A673 (cell line): ENCODE measurements at regions not wholly inside any gene's neighbourhood (a gene's known extent, or its start where the extent isn't known, plus 50 kb on each side); places are given as distances from the start of the nearest gene placed in this dataset.

Experiments
- EZH2 ChIP-seq: fragments of 200-600 bp; sonication (generic); IDR thresholded peaks from 2 replicates; pipeline ENCODE4 v1.6.1; 2017; ENCODE audit warnings: borderline replicate concordance, low read depth, mild to moderate bottlenecking, mixed read lengths, antibody characterized with exemption, low read length; ENCODE audit not compliant: poor library complexity, severe bottlenecking
- TF ChIP-seq, protein P1 (sequence below): fragments of 300-800, 200-600 bp; sonication (generic); conservative IDR thresholded peaks from 2 replicates; pipeline ENCODE4 v1.5.1; 2017; ENCODE audit warnings: low read depth, mild to moderate bottlenecking, antibody characterized with exemption, low read length, moderate library complexity, mixed read lengths

DNA sequence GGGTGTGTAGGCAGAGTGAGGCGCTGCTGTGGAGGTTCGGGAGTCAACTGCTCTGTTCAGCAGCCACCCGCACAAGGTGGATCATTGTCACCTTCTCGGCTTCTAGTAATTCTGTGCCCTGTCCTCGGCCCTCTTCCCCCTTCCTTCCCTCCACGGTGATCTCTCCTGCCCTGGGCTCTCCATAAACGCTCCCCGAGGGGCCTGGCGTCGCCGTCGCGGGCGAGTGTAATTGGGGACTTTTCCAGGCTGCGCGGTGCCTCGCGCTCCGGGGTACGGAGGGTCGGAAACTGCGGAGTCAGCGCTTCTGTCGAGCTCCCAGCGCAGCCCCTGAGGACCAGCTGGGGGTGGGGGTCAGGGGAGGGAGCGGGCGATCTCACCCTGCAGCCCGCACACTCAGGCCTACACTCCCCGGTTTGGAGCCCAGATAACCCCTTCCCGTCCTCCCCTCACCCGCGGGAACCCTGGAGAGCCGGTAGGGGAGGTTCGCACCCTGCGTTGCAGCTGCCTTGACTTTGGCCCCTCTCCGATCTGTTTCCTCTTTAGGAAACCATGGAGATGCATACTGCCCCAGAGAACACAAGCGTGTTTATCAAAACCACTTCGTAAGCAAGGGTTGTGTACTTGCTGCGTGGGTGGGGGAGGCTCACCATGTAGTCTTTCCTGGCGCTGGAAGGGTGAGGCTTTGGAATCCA is 188.3 kb upstream of the ZNF618 start:
- TF ChIP-seq, protein P1, sequence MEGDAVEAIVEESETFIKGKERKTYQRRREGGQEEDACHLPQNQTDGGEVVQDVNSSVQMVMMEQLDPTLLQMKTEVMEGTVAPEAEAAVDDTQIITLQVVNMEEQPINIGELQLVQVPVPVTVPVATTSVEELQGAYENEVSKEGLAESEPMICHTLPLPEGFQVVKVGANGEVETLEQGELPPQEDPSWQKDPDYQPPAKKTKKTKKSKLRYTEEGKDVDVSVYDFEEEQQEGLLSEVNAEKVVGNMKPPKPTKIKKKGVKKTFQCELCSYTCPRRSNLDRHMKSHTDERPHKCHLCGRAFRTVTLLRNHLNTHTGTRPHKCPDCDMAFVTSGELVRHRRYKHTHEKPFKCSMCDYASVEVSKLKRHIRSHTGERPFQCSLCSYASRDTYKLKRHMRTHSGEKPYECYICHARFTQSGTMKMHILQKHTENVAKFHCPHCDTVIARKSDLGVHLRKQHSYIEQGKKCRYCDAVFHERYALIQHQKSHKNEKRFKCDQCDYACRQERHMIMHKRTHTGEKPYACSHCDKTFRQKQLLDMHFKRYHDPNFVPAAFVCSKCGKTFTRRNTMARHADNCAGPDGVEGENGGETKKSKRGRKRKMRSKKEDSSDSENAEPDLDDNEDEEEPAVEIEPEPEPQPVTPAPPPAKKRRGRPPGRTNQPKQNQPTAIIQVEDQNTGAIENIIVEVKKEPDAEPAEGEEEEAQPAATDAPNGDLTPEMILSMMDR: no peak
- peak; percentile 47 for TF ChIP-seq EZH2
